ENCODE measurements at regions not wholly inside any gene's neighbourhood (a gene's known extent, or its start where the extent isn't known, plus 50 kb on each side); places are given as distances from the start of the nearest gene placed in this dataset.

DNA sequence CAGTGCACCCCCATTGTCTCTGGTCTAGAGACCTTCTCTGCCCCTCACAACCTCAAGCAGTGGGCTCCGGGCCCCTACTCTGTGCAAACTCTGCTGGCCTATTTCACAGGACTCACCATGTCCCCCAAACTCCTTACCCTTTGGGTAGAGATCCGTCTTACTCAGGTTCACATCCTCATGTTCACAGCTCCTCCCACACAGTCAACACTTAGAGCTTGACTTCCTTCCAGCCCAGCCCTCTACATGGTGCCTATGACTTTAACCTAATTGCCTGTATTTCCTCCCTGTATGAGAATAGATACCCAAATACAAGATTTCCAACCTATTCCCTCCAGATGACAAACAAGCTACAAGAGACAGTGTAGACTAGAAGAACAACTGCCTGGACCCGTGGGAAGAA is 528.6 kb upstream of the JARID2 start:
- TF ChIP-seq, protein P1, sequence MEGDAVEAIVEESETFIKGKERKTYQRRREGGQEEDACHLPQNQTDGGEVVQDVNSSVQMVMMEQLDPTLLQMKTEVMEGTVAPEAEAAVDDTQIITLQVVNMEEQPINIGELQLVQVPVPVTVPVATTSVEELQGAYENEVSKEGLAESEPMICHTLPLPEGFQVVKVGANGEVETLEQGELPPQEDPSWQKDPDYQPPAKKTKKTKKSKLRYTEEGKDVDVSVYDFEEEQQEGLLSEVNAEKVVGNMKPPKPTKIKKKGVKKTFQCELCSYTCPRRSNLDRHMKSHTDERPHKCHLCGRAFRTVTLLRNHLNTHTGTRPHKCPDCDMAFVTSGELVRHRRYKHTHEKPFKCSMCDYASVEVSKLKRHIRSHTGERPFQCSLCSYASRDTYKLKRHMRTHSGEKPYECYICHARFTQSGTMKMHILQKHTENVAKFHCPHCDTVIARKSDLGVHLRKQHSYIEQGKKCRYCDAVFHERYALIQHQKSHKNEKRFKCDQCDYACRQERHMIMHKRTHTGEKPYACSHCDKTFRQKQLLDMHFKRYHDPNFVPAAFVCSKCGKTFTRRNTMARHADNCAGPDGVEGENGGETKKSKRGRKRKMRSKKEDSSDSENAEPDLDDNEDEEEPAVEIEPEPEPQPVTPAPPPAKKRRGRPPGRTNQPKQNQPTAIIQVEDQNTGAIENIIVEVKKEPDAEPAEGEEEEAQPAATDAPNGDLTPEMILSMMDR (IDR thresholded peaks at IDR 0.05): no peak
- TF ChIP-seq EP300 (IDR thresholded peaks at IDR 0.05; ENCODE audit: borderline replicate concordance in 1 of 2, low read depth in 1 of 2, low read length in 1 of 2) (no peak), NRF1 (IDR thresholded peaks at IDR 0.05; ENCODE audit: low read depth, low read length) (no peak), EZH2phosphoT487 (IDR thresholded peaks at IDR 0.05; ENCODE audit: borderline replicate concordance, low read depth) (no peak), GABPA (IDR thresholded peaks at IDR 0.05; ENCODE audit: low read depth) (no peak), CHD2 (IDR thresholded peaks at IDR 0.05; ENCODE audit: low read length, partially characterized antibody) (no peak), GATA2 (CRISPR knock-in tag; IDR thresholded peaks at IDR 0.05) (no peak), TCF12 (IDR thresholded peaks at IDR 0.05) (no peak), TAF1 (IDR thresholded peaks at IDR 0.05; ENCODE audit: borderline replicate concordance, low read depth, low read length) (no peak), MXI1 (IDR thresholded peaks at IDR 0.05; ENCODE audit: low read depth, low read length) (no peak), REST (IDR thresholded peaks at IDR 0.05; ENCODE audit: low read depth, low read length) (no peak), RXRA (IDR thresholded peaks at IDR 0.05; ENCODE audit: borderline replicate concordance, low read depth) (no peak)
- TF ChIP-seq, protein P2, sequence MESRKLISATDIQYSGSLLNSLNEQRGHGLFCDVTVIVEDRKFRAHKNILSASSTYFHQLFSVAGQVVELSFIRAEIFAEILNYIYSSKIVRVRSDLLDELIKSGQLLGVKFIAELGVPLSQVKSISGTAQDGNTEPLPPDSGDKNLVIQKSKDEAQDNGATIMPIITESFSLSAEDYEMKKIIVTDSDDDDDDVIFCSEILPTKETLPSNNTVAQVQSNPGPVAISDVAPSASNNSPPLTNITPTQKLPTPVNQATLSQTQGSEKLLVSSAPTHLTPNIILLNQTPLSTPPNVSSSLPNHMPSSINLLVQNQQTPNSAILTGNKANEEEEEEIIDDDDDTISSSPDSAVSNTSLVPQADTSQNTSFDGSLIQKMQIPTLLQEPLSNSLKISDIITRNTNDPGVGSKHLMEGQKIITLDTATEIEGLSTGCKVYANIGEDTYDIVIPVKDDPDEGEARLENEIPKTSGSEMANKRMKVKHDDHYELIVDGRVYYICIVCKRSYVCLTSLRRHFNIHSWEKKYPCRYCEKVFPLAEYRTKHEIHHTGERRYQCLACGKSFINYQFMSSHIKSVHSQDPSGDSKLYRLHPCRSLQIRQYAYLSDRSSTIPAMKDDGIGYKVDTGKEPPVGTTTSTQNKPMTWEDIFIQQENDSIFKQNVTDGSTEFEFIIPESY (IDR thresholded peaks at IDR 0.05; ENCODE audit: borderline replicate concordance, low read depth): no peak

All from SK-N-SH (cell line).